GM12864 (cell line): ENCODE measurements at regions not wholly inside any gene's neighbourhood (a gene's known extent, or its start where the extent isn't known, plus 50 kb on each side); places are given as distances from the start of the nearest gene placed in this dataset.

Experiments
- DNase-seq: peaks from one replicate; pipeline ENCODE4 v3.0.0-alpha.2; 2011; ENCODE audit warnings: low read depth
- H3K4me3 ChIP-seq: 2 replicates; pipeline ENCODE4 v1.5.1; 2011; ENCODE audit warnings: mild to moderate bottlenecking, low read depth, low read length, control low read depth
- TF ChIP-seq, protein P1 (sequence below): IDR thresholded peaks from 2 replicates; pipeline ENCODE4 v1.5.1; 2011; ENCODE audit warnings: low read depth, mild to moderate bottlenecking, moderate library complexity, low read length, control low read depth, inconsistent platforms; ENCODE audit errors: missing control alignments

DNA sequence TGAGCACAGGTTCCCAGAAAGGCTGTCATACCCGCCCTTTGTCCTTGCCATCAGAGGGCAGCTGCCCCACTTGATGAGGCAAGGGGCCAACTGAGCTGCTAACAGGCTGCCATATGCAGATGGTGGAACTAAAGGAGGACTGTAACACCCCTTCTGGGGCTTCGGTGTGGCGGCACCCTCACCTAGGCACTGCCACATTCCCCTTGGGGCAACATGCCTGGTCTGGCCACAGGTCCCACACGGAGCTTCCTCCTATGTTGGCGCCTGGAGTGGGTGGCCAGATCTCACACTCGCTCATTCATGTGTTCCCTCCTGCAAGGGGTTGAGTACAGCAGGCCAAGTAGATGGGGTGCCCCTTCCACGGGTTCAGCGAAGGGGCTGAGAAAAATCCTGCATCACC lies 777.4 kb upstream of the CHD1 start:
- TF ChIP-seq, protein P1, sequence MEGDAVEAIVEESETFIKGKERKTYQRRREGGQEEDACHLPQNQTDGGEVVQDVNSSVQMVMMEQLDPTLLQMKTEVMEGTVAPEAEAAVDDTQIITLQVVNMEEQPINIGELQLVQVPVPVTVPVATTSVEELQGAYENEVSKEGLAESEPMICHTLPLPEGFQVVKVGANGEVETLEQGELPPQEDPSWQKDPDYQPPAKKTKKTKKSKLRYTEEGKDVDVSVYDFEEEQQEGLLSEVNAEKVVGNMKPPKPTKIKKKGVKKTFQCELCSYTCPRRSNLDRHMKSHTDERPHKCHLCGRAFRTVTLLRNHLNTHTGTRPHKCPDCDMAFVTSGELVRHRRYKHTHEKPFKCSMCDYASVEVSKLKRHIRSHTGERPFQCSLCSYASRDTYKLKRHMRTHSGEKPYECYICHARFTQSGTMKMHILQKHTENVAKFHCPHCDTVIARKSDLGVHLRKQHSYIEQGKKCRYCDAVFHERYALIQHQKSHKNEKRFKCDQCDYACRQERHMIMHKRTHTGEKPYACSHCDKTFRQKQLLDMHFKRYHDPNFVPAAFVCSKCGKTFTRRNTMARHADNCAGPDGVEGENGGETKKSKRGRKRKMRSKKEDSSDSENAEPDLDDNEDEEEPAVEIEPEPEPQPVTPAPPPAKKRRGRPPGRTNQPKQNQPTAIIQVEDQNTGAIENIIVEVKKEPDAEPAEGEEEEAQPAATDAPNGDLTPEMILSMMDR = no peak
- DNase-seq = no peak
- no peak overlapping the region for H3K4me3 ChIP-seq

DNA sequence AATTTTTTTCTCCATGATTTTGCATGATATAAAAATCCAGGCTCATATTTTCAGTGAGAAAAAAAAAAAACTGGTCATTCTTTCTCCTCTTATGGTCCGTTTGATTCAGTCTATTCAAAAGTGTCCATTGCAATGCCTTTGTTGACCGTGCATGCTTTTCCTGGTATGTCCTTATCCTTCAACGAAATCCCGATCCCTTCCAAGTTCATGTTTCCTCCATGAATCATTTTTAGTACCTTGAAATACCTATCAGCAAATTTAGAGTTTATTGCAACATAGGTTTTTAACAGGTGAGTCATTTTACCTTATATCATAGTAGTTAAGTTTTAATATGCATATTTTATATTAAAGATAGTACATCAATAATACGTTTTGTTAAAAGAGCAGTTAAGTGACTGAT lies 773.8 kb upstream of the CHD1 start:
- no peak overlapping the region for H3K4me3 ChIP-seq
- DNase-seq = no peak
- TF ChIP-seq, protein P1 = no peak

DNA sequence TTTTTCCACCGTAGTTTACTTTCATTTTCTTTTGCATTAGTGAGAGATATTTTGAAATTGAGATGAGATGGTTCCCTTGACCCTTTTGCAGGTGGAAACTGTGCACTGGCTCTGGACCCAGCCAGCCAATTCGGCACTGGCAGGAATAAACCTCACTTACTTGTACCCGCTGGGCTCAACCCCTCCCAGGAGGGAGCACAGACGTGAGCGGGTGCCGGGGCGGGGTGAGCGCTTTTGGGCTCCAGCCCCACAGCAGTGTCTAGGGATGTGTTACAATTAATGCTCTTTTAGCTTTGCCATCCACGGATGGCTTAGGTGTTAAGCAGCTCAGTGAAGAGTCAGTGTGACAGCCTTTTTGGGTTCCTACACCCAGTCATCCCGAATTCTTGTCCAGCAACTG lies 766.1 kb upstream of the CHD1 start:
- no peak overlapping the region for H3K4me3 ChIP-seq
- TF ChIP-seq, protein P1 = no peak
- no peak for DNase-seq

GRCh38 chr5:99686538-99686937 lies 757.7 kb upstream of the CHD1 start:
- H3K4me3 ChIP-seq = no peak overlapping the region
- DNase-seq = no peak
- TF ChIP-seq, protein P1 = no peak

DNA sequence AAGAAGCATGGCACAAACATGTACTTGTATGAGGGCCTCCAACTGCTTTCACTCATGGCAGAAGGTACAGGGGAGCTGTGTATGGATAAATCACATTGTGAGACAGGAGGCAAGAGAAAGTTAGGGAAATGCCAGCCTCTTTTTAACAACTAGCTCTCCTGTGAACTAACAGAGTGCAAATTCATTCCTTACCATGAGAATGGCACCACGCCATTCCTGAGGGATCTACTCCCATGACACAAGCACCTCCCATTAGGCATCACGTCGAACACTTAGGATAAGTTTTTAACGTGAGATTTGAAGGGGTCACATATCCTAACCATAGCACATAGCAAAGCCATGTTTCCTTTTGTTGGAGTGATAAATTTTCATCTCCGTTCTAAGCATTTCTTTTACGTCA lies 747.2 kb upstream of the CHD1 start:
- no peak for DNase-seq
- TF ChIP-seq, protein P1 = no peak
- no peak overlapping the region for H3K4me3 ChIP-seq

- H3K4me3 ChIP-seq = no peak overlapping the region
- no peak for DNase-seq
- TF ChIP-seq, protein P1 = no peak
Measured at GRCh38 chr5:99674101-99674500, 745.3 kb upstream of the CHD1 start.

- no peak for DNase-seq
- no peak overlapping the region for H3K4me3 ChIP-seq
- TF ChIP-seq, protein P1 = no peak
Measured at GRCh38 chr5:99664972-99665371, 736.2 kb upstream of the CHD1 start.
